PC-9 (cell line): ENCODE measurements at regions not wholly inside any gene's neighbourhood (a gene's known extent, or its start where the extent isn't known, plus 50 kb on each side); places are given as distances from the start of the nearest gene placed in this dataset.
"Not testable (repeated sequence)": the region's sequence is repeated elsewhere in the genome, so short reads cannot be mapped to it uniquely, and the experiment has no call there.

ENCODE experiments used
- BruUV-seq: library from RNA; stranded (reverse); fragments of 400-500 nt; replicated peaks from 2 replicates; lab custom pipeline; 2021; lab: Mats Ljungman, UMichigan
- CTCF ChIA-PET: fragments of 300-600 bp; sonication (Branson Sonifier 250); formaldehyde crosslinking; loops from one replicate; lab custom pipeline; 2022; ENCODE audit warnings: antibody characterized with exemption; lab: Charles Lee
- POLR2A ChIA-PET: fragments of 300-600 bp; sonication (Branson Sonifier 250); formaldehyde crosslinking; loops from one replicate; lab custom pipeline; 2022; ENCODE audit warnings: antibody characterized with exemption; ENCODE audit not compliant: unreplicated experiment; lab: Charles Lee
- DNase-seq, 2 experiments: peaks; one replicate each; pipeline versions ENCODE4 v3.0.0 to v3.0.0-alpha.2; 2015 to 2022; ENCODE audit warnings: mixed read lengths in 1 of 2
- H2AFZ ChIP-seq: fragments of 200-600 bp; sonication (generic); 2 replicates; pipeline ENCODE4 v1.8.1; 2017; ENCODE audit warnings: antibody characterized with exemption
- H3F3A ChIP-seq: fragments of 200-600 bp; sonication (generic); 2 replicates; pipeline ENCODE4 v1.8.1; 2017; ENCODE audit warnings: antibody characterized with exemption, mild to moderate bottlenecking, low read depth; ENCODE audit not compliant: insufficient read depth
- H3K27ac ChIP-seq: fragments of 200-600 bp; sonication (generic); 2 replicates; pipeline ENCODE4 v1.6.1; 2016; ENCODE audit warnings: mixed run types
- H3K27me3 ChIP-seq: fragments of 200-600 bp; sonication (generic); 2 replicates; pipeline ENCODE4 v1.6.1; 2016; ENCODE audit warnings: low read depth, mixed run types; ENCODE audit not compliant: insufficient read depth
- H3K36me3 ChIP-seq: fragments of 200-600 bp; sonication (generic); 2 replicates; pipeline ENCODE4 v1.6.1; 2016; ENCODE audit warnings: low read depth, mixed run types
- H3K4me1 ChIP-seq: fragments of 200-600 bp; sonication (generic); replicated peaks from 2 replicates; pipeline ENCODE4 v1.6.1; 2016; ENCODE audit warnings: mixed run types; ENCODE audit not compliant: insufficient read depth
- H3K4me2 ChIP-seq: fragments of 200-600 bp; sonication (generic); 2 replicates; pipeline ENCODE4 v1.6.1; 2017; ENCODE audit warnings: mixed run types
- H3K4me3 ChIP-seq: fragments of 200-600 bp; sonication (generic); 2 replicates; pipeline ENCODE4 v1.6.1; 2016; ENCODE audit warnings: mixed run types
- H3K79me2 ChIP-seq: fragments of 200-600 bp; sonication (generic); 2 replicates; pipeline ENCODE4 v1.6.1; 2017; ENCODE audit warnings: low read depth, mixed run types
- H3K9me2 ChIP-seq: fragments of 200-600 bp; sonication (generic); 2 replicates; pipeline ENCODE4 v1.8.1; 2017; ENCODE audit warnings: mild to moderate bottlenecking; ENCODE audit not compliant: insufficient read depth
- H3K9me3 ChIP-seq: fragments of 200-600 bp; sonication (generic); 2 replicates; pipeline ENCODE4 v1.8.1; 2016; ENCODE audit warnings: low read depth; ENCODE audit not compliant: insufficient read depth
- H4K20me1 ChIP-seq: fragments of 200-600 bp; sonication (generic); 2 replicates; pipeline ENCODE4 v1.8.1; 2017; ENCODE audit not compliant: insufficient read depth
- CTCF ChIP-seq: fragments of 200-600 bp; sonication (generic); conservative IDR thresholded peaks from 2 replicates; pipeline ENCODE4 v1.6.1; 2017; ENCODE audit warnings: mixed run types, antibody characterized with exemption, mild to moderate bottlenecking, moderate library complexity
- EZH2 ChIP-seq: fragments of 200-600 bp; sonication (generic); IDR thresholded peaks from 2 replicates; pipeline ENCODE4 v1.8.0; 2017; ENCODE audit warnings: antibody characterized with exemption, low read depth
- intact Hi-C: fragments of 100-400 bp; cut with micrococcal nuclease; formaldehyde crosslinking; loops from one replicate; pipeline ENCODE4 v1.10.0; 2022; ENCODE audit not compliant: unreplicated experiment

- TF ChIP-seq CTCF (no peak), EZH2 (no peak)
- Histone ChIP-seq H3K4me1 (no peaks in the 10 kb centered on the region), H3K36me3 (no peaks in the 10 kb centered on the region), H3K4me2 (no peak overlapping the region), H2AFZ (no peak overlapping the region), H3K9me3 (no peaks in the 10 kb centered on the region), H4K20me1 (no peaks in the 10 kb centered on the region), H3K79me2 (no peaks in the 10 kb centered on the region), H3K27ac (no peak overlapping the region), H3K27me3 (no peaks in the 10 kb centered on the region), H3F3A (no peaks in the 10 kb centered on the region), H3K4me3 (no peak overlapping the region), H3K9me2 (no peaks in the 10 kb centered on the region)
- ChIA-PET POLR2A (no interaction called here), CTCF (no interaction called here)
- no peak for DNase-seq
- intact Hi-C loops: no loop called here
- no TSS peak for BruUV-seq
Observed at GRCh38 chr5:25970906-25971489, 1067.4 kb downstream of the CDH9 start.

- POLR2A ChIA-PET, BruUV-seq, H3K4me2 ChIP-seq, CTCF ChIA-PET, H3K9me2 ChIP-seq, H3F3A ChIP-seq, H3K4me1 ChIP-seq, H3K27ac ChIP-seq, DNase-seq, H3K9me3 ChIP-seq, H3K4me3 ChIP-seq, H3K36me3 ChIP-seq, H3K27me3 ChIP-seq, H2AFZ ChIP-seq, H4K20me1 ChIP-seq, H3K79me2 ChIP-seq, intact Hi-C loops: not testable (repeated sequence)
Observed at GRCh38 chr5:25969042-25969441, 1069.3 kb downstream of the CDH9 start.

- ChIA-PET POLR2A (no interaction called here), CTCF (no interaction called here)
- Histone ChIP-seq H4K20me1 (no peaks in the 10 kb centered on the region), H3K27me3 (no peaks in the 10 kb centered on the region), H3K36me3 (no peaks in the 10 kb centered on the region), H3K9me2 (no peaks in the 10 kb centered on the region), H3K27ac (no peak overlapping the region), H3K79me2 (no peaks in the 10 kb centered on the region), H2AFZ (no peak overlapping the region), H3K4me1 (no peaks in the 10 kb centered on the region), H3K4me2 (no peak overlapping the region), H3F3A (no peaks in the 10 kb centered on the region), H3K9me3 (no peaks in the 10 kb centered on the region), H3K4me3 (no peak overlapping the region)
- DNase-seq: no peak
- intact Hi-C loops: no loop called here
- TF ChIP-seq EZH2 (no peak), CTCF (no peak)
- no TSS peak for BruUV-seq
Observed at GRCh38 chr5:25964009-25964372, 1074.4 kb downstream of the CDH9 start.
